Activated naive CD8-positive, alpha-beta T cell treated with anti-CD3 and anti-CD28 coated beads, Interleukin-2, amount 50 U/mL, for 24 hours (primary cell): ENCODE measurements at regions not wholly inside any gene's neighbourhood (a gene's known extent, or its start where the extent isn't known, plus 50 kb on each side); places are given as distances from the start of the nearest gene placed in this dataset.
"Not testable (repeated sequence)": the region's sequence is repeated elsewhere in the genome, so short reads cannot be mapped to it uniquely, and the experiment has no call there.

ENCODE experiments used
- ATAC-seq: fragments of 150-1000 bp; cut with Tn5 transposase; one replicate; pipeline ENCODE4 v1.10.0; 2021
- DNase-seq: peaks from one replicate; pipeline ENCODE4 v3.0.0; 2021
- H3K27ac Mint-ChIP-seq: one replicate; pipeline ENCODE4 v1.8.0; 2021; ENCODE audit warnings: mild to moderate bottlenecking, mixed read lengths
- H3K27me3 Mint-ChIP-seq: one replicate; pipeline ENCODE4 v1.8.0; 2021; ENCODE audit warnings: mixed read lengths
- H3K36me3 Mint-ChIP-seq: one replicate; pipeline ENCODE4 v1.8.0; 2021; ENCODE audit warnings: low read depth, mixed read lengths
- H3K4me1 Mint-ChIP-seq: one replicate; pipeline ENCODE4 v1.8.0; 2021; ENCODE audit warnings: mixed read lengths
- H3K4me3 Mint-ChIP-seq: one replicate; pipeline ENCODE4 v1.8.0; 2021; ENCODE audit warnings: mild to moderate bottlenecking, moderate library complexity, mixed read lengths
- H3K9me3 Mint-ChIP-seq: one replicate; pipeline ENCODE4 v1.8.0; 2021; ENCODE audit warnings: mixed read lengths

DNA sequence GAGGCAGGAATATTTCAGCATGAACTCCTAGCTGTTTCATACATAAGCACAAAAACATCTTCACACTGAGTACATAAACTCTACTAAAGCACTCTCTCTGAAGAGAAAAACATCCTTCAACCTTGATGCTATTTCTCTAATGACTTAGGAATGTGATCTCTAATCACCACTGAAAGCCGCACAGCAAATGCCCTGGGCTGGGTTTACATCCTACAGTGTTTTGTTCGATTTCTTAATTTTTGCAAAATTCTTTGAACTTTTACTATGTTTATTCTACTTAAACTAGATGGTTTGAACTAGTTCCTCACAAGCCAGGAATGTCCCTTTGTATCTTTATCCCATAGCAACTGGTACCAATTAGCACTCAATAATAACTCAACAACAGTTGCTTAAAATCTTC lies 130.9 kb upstream of the ABI3BP start:
- no peak for DNase-seq
- Mint-ChIP-seq H3K36me3 (no peaks in the 10 kb centered on the region), H3K4me1 (no peaks in the 10 kb centered on the region), H3K9me3 (no peaks in the 10 kb centered on the region), H3K27me3 (peaks cover 20% of the 10 kb centered on the region), H3K4me3 (no peak overlapping the region), H3K27ac (no peak overlapping the region)
- ATAC-seq = no peak

- H3K9me3 Mint-ChIP-seq = no peaks in the 10 kb centered on the region
- no peak overlapping the region for H3K4me3 Mint-ChIP-seq
- no peak overlapping the region for H3K27ac Mint-ChIP-seq
- no peaks in the 10 kb centered on the region for H3K36me3 Mint-ChIP-seq
- ATAC-seq (no peak), DNase-seq (no peak)
- no peaks in the 10 kb centered on the region for H3K4me1 Mint-ChIP-seq
- H3K27me3 Mint-ChIP-seq = peaks cover 20% of the 10 kb centered on the region
Observed at GRCh38 chr3:101123081-101123480, 129.9 kb upstream of the ABI3BP start.

- Mint-ChIP-seq H3K4me1 (no peaks in the 10 kb centered on the region), H3K36me3 (no peaks in the 10 kb centered on the region), H3K27ac (no peak overlapping the region), H3K27me3 (peaks cover 21% of the 10 kb centered on the region), H3K9me3 (no peaks in the 10 kb centered on the region), H3K4me3 (no peak overlapping the region)
- no peak for DNase-seq
- no peak for ATAC-seq
Observed at GRCh38 chr3:101122681-101123080, 129.5 kb upstream of the ABI3BP start.

DNA sequence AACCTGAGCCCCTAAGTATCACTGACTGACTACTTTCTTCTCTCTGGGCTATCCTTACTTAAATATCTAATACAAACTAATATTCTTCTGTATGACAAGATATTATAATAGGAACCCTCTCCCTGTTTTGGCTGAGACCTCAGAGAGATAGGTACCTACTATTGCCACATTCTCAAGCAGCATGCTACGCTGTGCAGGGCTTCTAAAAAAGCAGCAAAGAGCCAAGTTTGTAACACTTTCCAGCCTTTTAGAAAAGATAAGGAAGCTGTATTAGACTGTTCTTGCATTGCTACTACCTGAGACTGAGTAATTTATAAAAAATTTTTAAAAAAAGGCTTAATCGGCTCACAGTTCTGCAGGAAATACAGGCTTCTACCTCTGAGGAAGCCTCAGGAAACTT lies 126.8 kb upstream of the ABI3BP start:
- Mint-ChIP-seq H3K27ac (no peak overlapping the region), H3K4me1 (no peaks in the 10 kb centered on the region), H3K27me3 (peaks cover 19% of the 10 kb centered on the region), H3K9me3 (no peaks in the 10 kb centered on the region), H3K4me3 (no peak overlapping the region), H3K36me3 (no peaks in the 10 kb centered on the region)
- DNase-seq (no peak), ATAC-seq (no peak)

DNA sequence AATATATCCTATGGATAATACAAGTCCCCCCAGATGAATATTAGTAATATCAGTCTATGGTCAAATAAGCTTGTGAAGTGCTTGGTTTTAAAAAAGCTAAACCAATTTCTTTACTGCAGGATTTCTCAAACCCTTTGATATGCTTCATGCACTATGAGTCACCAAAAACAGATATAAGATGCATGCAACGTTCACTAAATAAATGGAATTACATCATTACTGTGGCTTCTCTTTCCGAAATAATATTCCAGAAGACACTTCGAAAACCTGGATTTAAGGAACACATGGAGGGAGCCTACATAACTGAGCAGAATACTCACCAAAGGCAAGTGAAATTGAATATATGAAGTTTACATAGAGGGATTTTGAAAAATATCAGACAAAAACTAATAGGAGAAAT lies 126.3 kb upstream of the ABI3BP start:
- DNase-seq (no peak), ATAC-seq (no peak)
- Mint-ChIP-seq H3K4me3 (no peak overlapping the region), H3K27ac (no peak overlapping the region), H3K4me1 (no peaks in the 10 kb centered on the region), H3K9me3 (no peaks in the 10 kb centered on the region), H3K27me3 (peaks cover 15% of the 10 kb centered on the region), H3K36me3 (no peaks in the 10 kb centered on the region)

GRCh38 chr3:101117980-101118379 lies 124.8 kb upstream of the ABI3BP start:
- Mint-ChIP-seq H3K9me3 (no peaks in the 10 kb centered on the region), H3K4me3 (no peak overlapping the region), H3K4me1 (no peaks in the 10 kb centered on the region), H3K27ac (no peak overlapping the region), H3K36me3 (no peaks in the 10 kb centered on the region), H3K27me3 (peaks cover 10% of the 10 kb centered on the region)
- no peak for DNase-seq
- ATAC-seq = no peak

DNA sequence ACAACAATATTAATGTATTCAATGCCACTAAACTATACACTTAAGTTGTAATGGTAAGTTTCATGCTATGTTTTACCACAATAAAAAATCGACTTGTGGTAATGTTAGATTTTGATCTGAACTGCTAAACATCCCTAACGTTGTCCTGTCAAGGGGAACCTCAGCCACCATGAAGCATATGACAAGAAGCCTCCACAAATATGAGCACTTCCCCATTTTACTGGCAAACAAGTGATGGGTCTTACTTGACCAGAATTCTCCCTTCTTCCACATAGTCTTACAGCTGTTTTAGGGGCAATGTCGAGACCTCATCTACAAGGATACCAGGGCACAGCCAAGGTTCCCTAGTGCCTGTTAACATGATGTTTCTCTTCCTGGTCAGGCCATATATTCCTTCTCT lies 124.2 kb upstream of the ABI3BP start:
- H3K36me3 Mint-ChIP-seq = no peaks in the 10 kb centered on the region
- H3K27me3 Mint-ChIP-seq = peaks cover 9% of the 10 kb centered on the region
- DNase-seq (no peak), ATAC-seq (no peak)
- H3K4me3 Mint-ChIP-seq = no peak overlapping the region
- H3K4me1 Mint-ChIP-seq = no peaks in the 10 kb centered on the region
- H3K27ac Mint-ChIP-seq = no peak overlapping the region
- H3K9me3 Mint-ChIP-seq = no peaks in the 10 kb centered on the region

- not testable (repeated sequence) for H3K4me1 Mint-ChIP-seq, DNase-seq, ATAC-seq, H3K9me3 Mint-ChIP-seq, H3K27ac Mint-ChIP-seq, H3K36me3 Mint-ChIP-seq, H3K4me3 Mint-ChIP-seq
- peaks cover 11% of the 10 kb centered on the region for H3K27me3 Mint-ChIP-seq
Observed at GRCh38 chr3:101110295-101110694, 117.1 kb upstream of the ABI3BP start.

GRCh38 chr3:101104321-101104720 lies 111.1 kb upstream of the ABI3BP start:
- Mint-ChIP-seq H3K9me3 (no peaks in the 10 kb centered on the region), H3K4me3 (no peak overlapping the region), H3K36me3 (no peaks in the 10 kb centered on the region), H3K4me1 (no peaks in the 10 kb centered on the region), H3K27ac (no peak overlapping the region), H3K27me3 (peaks cover 28% of the 10 kb centered on the region)
- DNase-seq (no peak), ATAC-seq (no peak)

DNA sequence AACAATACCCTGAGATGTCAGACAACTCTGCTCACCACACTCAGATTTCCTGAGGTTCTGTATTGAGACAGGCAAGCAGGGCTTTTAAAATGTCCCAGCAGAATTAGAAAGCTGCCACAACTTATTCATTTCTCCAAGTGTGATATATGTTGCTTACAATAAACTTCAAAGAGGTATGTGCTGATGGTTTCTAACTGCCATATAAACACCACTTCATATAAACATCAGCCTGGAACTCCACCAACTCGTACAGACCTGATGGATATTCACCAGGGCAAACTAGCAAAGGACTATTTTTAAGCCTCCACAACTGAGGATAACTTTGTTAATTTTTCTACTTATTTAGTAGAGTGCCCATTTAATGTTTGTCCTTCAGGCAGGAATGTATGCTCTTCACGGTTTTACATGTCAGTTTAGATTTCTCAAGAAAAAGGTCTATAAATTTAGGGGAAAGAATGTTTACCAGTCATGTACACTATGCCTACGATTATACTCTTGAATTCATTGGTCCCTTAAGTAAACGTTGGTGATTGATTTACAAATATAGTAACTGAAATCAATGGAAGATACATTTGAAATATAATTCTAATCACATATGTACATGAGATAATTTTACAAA lies 109.6 kb upstream of the ABI3BP start:
- H3K4me1 Mint-ChIP-seq = no peaks in the 10 kb centered on the region
- no peak for ATAC-seq
- no peak for DNase-seq
- H3K9me3 Mint-ChIP-seq = no peaks in the 10 kb centered on the region
- no peak overlapping the region for H3K27ac Mint-ChIP-seq
- H3K4me3 Mint-ChIP-seq = no peak overlapping the region
- H3K27me3 Mint-ChIP-seq = peaks cover 30% of the 10 kb centered on the region
- H3K36me3 Mint-ChIP-seq = no peaks in the 10 kb centered on the region

DNA sequence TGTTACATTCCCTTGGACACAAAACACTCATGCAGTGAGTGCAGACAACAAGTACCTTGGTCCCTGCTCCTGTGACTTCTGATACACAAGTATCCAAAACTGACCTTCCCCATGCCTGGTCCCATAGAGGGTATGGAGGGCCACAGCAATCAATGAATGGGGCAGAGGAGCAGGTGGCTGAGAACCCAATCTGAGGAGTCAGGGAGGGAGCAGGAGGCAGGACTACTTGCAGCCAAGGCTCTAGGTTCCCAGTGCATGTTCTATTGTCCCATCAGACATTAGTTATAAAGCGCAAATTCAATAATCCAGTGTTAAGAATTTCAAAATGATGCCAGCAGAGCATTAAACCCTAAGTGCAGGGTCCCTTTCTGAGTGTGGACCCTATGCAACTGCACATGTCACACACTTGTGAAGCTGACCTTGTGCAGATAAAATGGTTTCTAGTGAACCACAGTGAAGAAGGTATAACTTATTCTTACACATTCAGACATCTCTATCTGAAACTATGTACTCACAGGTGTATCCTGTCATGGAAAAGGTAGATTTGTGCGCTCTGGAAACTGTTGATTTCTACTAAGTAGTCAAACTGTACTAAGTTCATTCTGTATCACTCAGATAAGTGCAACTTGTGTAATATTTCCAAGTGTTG lies 107.3 kb upstream of the ABI3BP start:
- no peaks in the 10 kb centered on the region for H3K36me3 Mint-ChIP-seq
- no peak for DNase-seq
- peaks cover 22% of the 10 kb centered on the region for H3K27me3 Mint-ChIP-seq
- no peak for ATAC-seq
- H3K4me1 Mint-ChIP-seq = no peaks in the 10 kb centered on the region
- H3K4me3 Mint-ChIP-seq = no peak overlapping the region
- H3K27ac Mint-ChIP-seq = no peak overlapping the region
- H3K9me3 Mint-ChIP-seq = no peaks in the 10 kb centered on the region

- H3K36me3 Mint-ChIP-seq = no peaks in the 10 kb centered on the region
- no peak overlapping the region for H3K27ac Mint-ChIP-seq
- peaks cover 19% of the 10 kb centered on the region for H3K27me3 Mint-ChIP-seq
- DNase-seq = no peak
- H3K4me1 Mint-ChIP-seq = no peaks in the 10 kb centered on the region
- no peak for ATAC-seq
- H3K4me3 Mint-ChIP-seq = no peak overlapping the region
- H3K9me3 Mint-ChIP-seq = no peaks in the 10 kb centered on the region
Observed at GRCh38 chr3:101099791-101100190, 106.6 kb upstream of the ABI3BP start.

DNA sequence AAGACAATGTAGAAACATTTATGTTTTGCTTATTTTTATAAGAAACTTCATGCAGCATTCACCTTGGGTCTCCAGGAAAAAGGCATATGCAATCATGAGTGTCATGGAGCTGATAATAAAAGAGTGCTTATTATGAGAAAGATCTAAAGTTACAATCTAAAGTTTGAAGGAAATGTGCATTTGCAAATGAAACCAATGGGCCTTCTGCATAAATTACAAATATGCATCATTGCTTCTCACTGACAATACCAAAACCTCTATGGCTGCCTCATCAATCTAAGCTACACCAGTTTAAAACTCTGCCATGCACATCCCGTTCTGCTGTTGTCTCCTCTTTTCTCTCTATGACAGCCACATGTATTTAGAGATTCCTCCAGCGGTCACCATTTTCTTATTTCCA lies 103.2 kb upstream of the ABI3BP start:
- DNase-seq (no peak), ATAC-seq (no peak)
- no peaks in the 10 kb centered on the region for H3K9me3 Mint-ChIP-seq
- no peaks in the 10 kb centered on the region for H3K4me1 Mint-ChIP-seq
- H3K27me3 Mint-ChIP-seq = peaks cover 8% of the 10 kb centered on the region
- H3K36me3 Mint-ChIP-seq = no peaks in the 10 kb centered on the region
- no peak overlapping the region for H3K27ac Mint-ChIP-seq
- no peak overlapping the region for H3K4me3 Mint-ChIP-seq

DNA sequence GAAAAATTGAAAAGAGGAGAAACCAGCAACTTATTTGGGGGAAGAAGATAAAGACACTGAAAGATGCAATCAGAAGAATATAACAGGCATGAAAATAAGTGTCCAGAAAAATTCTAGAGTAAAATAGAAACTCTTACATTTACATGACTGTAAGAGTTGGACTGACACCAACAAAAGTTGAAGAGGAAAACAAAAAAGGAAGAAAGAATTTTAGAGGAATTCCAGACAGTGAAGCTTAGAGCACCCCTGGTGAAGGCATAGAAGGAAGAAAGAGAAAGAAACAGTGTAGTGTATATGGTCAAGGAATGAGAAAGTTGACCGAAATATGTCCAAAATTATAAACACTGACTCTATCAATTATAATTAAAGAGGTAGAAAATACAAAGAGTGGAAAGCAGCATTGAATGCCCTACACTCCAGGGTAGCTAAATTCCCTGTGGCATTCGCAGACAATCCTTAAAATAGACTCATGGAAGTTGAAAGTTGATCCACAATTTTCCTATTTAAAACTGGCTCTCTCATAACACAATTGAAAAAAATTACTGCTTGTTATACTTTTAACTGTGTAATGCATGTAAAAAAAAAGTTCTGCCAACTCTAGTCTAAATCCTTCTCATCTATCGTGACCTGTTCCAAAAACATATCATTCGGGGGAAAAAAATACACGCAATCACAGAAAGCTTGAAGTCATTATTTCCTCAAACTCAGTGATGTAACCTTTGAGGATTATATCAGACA lies 102.6 kb upstream of the ABI3BP start:
- DNase-seq (no peak), ATAC-seq (no peak)

DNA sequence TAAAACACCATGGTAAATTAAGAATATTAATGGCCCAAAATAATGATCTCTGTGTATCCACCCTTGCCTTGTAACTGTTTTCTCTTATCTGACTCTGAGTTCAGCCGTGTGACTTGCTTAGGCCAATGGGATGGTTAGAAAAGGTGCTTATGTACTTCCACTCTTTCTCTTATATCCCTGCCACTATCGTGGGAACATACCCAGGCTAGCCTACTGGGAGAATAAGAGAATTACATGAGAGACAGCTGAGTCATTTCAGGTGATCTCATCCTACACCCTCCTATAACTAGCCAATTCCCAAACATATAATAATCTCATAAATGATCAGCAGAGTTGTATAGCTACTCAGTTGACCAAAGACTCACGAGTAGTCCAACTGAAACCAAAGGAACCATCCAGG lies 98.3 kb upstream of the ABI3BP start:
- no peaks in the 10 kb centered on the region for H3K4me1 Mint-ChIP-seq
- H3K27ac Mint-ChIP-seq = no peak overlapping the region
- no peak overlapping the region for H3K4me3 Mint-ChIP-seq
- DNase-seq = no peak
- H3K36me3 Mint-ChIP-seq = no peaks in the 10 kb centered on the region
- ATAC-seq = no peak
- peaks cover 14% of the 10 kb centered on the region for H3K27me3 Mint-ChIP-seq
- no peaks in the 10 kb centered on the region for H3K9me3 Mint-ChIP-seq

More for the DNA sequence above, 102.6 kb upstream of the ABI3BP start:
- H3K27me3 Mint-ChIP-seq = peaks cover 8% of the 10 kb centered on the region
- no peaks in the 10 kb centered on the region for H3K9me3 Mint-ChIP-seq
- no peaks in the 10 kb centered on the region for H3K36me3 Mint-ChIP-seq
- H3K4me1 Mint-ChIP-seq = no peaks in the 10 kb centered on the region
- no peak overlapping the region for H3K4me3 Mint-ChIP-seq
- H3K27ac Mint-ChIP-seq = no peak overlapping the region
